ENCODE measurements at regions not wholly inside any gene's neighbourhood (a gene's known extent, or its start where the extent isn't known, plus 50 kb on each side); places are given as distances from the start of the nearest gene placed in this dataset.
"Not testable (repeated sequence)": the region's sequence is repeated elsewhere in the genome, so short reads cannot be mapped to it uniquely, and the experiment has no call there.

GRCh38 chr4:66360395-66360794 lies 690.1 kb upstream of the EPHA5 start:
- peaks cover 21% of the 10 kb centered on the region for H3K4me1 ChIP-seq (ENCODE audit: insufficient read depth, low read length)
- H3K9me3 ChIP-seq (ENCODE audit: control insufficient read depth, insufficient read depth, low read length); H3K36me3 ChIP-seq (ENCODE audit: insufficient read depth, low read length); H3K9ac ChIP-seq (ENCODE audit: low read depth, low read length): not testable (repeated sequence)

GRCh38 chr4:66357316-66357715 lies 687.0 kb upstream of the EPHA5 start:
- Histone ChIP-seq H3K4me1 (ENCODE audit: insufficient read depth, low read length) (peaks cover 21% of the 10 kb centered on the region), H3K9ac (ENCODE audit: low read depth, low read length) (no peak overlapping the region), H3K36me3 (ENCODE audit: insufficient read depth, low read length) (no peaks in the 10 kb centered on the region), H3K9me3 (ENCODE audit: control insufficient read depth, insufficient read depth, low read length) (no peaks in the 10 kb centered on the region)

GRCh38 chr4:66355328-66355727 lies 685.0 kb upstream of the EPHA5 start:
- no peaks in the 10 kb centered on the region for H3K9me3 ChIP-seq (ENCODE audit: control insufficient read depth, insufficient read depth, low read length)
- H3K9ac ChIP-seq (ENCODE audit: low read depth, low read length): no peak overlapping the region
- H3K36me3 ChIP-seq (ENCODE audit: insufficient read depth, low read length): no peaks in the 10 kb centered on the region
- H3K4me1 ChIP-seq (ENCODE audit: insufficient read depth, low read length): peaks cover 15% of the 10 kb centered on the region; the same call in 1 of the 2 replicates

- no peaks in the 10 kb centered on the region for H3K36me3 ChIP-seq (ENCODE audit: insufficient read depth, low read length)
- no peaks in the 10 kb centered on the region; the same call in 1 of the 2 replicates for H3K4me1 ChIP-seq (ENCODE audit: insufficient read depth, low read length)
- H3K9me3 ChIP-seq (ENCODE audit: control insufficient read depth, insufficient read depth, low read length): no peaks in the 10 kb centered on the region
- no peak overlapping the region for H3K9ac ChIP-seq (ENCODE audit: low read depth, low read length)
These were observed 681.5 kb upstream of the EPHA5 start for GRCh38 chr4:66351761-66352160.

GRCh38 chr4:66340286-66340893 lies 670.1 kb upstream of the EPHA5 start:
- Histone ChIP-seq H3K36me3 (ENCODE audit: insufficient read depth, low read length) (no peaks in the 10 kb centered on the region), H3K9me3 (ENCODE audit: control insufficient read depth, insufficient read depth, low read length) (no peaks in the 10 kb centered on the region), H3K9ac (ENCODE audit: low read depth, low read length) (no peak overlapping the region), H3K4me1 (ENCODE audit: insufficient read depth, low read length) (no peaks in the 10 kb centered on the region)

- H3K4me1 ChIP-seq (ENCODE audit: insufficient read depth, low read length): no peaks in the 10 kb centered on the region
These were observed 668.7 kb upstream of the EPHA5 start for GRCh38 chr4:66339007-66339406.

GRCh38 chr4:66331761-66332160 lies 661.5 kb upstream of the EPHA5 start:
- Histone ChIP-seq H3K4me1 (ENCODE audit: insufficient read depth, low read length) (no peaks in the 10 kb centered on the region), H3K36me3 (ENCODE audit: insufficient read depth, low read length) (no peaks in the 10 kb centered on the region), H3K9me3 (ENCODE audit: control insufficient read depth, insufficient read depth, low read length) (no peaks in the 10 kb centered on the region), H3K9ac (ENCODE audit: low read depth, low read length) (no peak overlapping the region)

More at GRCh38 chr4:66339007-66339406, 668.7 kb upstream of the EPHA5 start:
- Histone ChIP-seq H3K9ac (ENCODE audit: low read depth, low read length) (no peak overlapping the region), H3K9me3 (ENCODE audit: control insufficient read depth, insufficient read depth, low read length) (no peaks in the 10 kb centered on the region), H3K36me3 (ENCODE audit: insufficient read depth, low read length) (no peaks in the 10 kb centered on the region)

GRCh38 chr4:66330125-66330524 lies 659.8 kb upstream of the EPHA5 start:
- no peaks in the 10 kb centered on the region for H3K36me3 ChIP-seq (ENCODE audit: insufficient read depth, low read length)
- no peak overlapping the region for H3K9ac ChIP-seq (ENCODE audit: low read depth, low read length)
- H3K4me1 ChIP-seq (ENCODE audit: insufficient read depth, low read length): no peaks in the 10 kb centered on the region
- H3K9me3 ChIP-seq (ENCODE audit: control insufficient read depth, insufficient read depth, low read length): no peaks in the 10 kb centered on the region

GRCh38 chr4:66328803-66329574 lies 658.7 kb upstream of the EPHA5 start:
- Histone ChIP-seq H3K4me1 (ENCODE audit: insufficient read depth, low read length) (no peaks in the 10 kb centered on the region), H3K9ac (ENCODE audit: low read depth, low read length) (no peak overlapping the region), H3K9me3 (ENCODE audit: control insufficient read depth, insufficient read depth, low read length) (no peaks in the 10 kb centered on the region), H3K36me3 (ENCODE audit: insufficient read depth, low read length) (no peaks in the 10 kb centered on the region)

- peaks cover 8% of the 10 kb centered on the region; the same call in 1 of the 2 replicates for H3K9me3 ChIP-seq (ENCODE audit: control insufficient read depth, insufficient read depth, low read length)
- H3K9ac ChIP-seq (ENCODE audit: low read depth, low read length): no peak overlapping the region
- H3K4me1 ChIP-seq (ENCODE audit: insufficient read depth, low read length): no peaks in the 10 kb centered on the region
- H3K36me3 ChIP-seq (ENCODE audit: insufficient read depth, low read length): no peaks in the 10 kb centered on the region
These were observed 637.6 kb upstream of the EPHA5 start for GRCh38 chr4:66307641-66308438.

- H3K9me3 ChIP-seq (ENCODE audit: control insufficient read depth, insufficient read depth, low read length): no peaks in the 10 kb centered on the region
These were observed 630.1 kb upstream of the EPHA5 start for GRCh38 chr4:66300336-66300934.

GRCh38 chr4:66298569-66298968 lies 628.3 kb upstream of the EPHA5 start:
- no peaks in the 10 kb centered on the region for H3K9me3 ChIP-seq (ENCODE audit: control insufficient read depth, insufficient read depth, low read length)
- H3K4me1 ChIP-seq (ENCODE audit: insufficient read depth, low read length): peaks cover 12% of the 10 kb centered on the region; the same call in 1 of the 2 replicates
- H3K9ac ChIP-seq (ENCODE audit: low read depth, low read length): no peak overlapping the region

More at GRCh38 chr4:66300336-66300934, 630.1 kb upstream of the EPHA5 start:
- Histone ChIP-seq H3K36me3 (ENCODE audit: insufficient read depth, low read length) (no peaks in the 10 kb centered on the region), H3K9ac (ENCODE audit: low read depth, low read length) (no peak overlapping the region), H3K4me1 (ENCODE audit: insufficient read depth, low read length) (no peaks in the 10 kb centered on the region)

GRCh38 chr4:66297703-66298102 lies 627.4 kb upstream of the EPHA5 start:
- no peak overlapping the region for H3K9ac ChIP-seq (ENCODE audit: low read depth, low read length)
- peaks cover 14% of the 10 kb centered on the region; the same call in 1 of the 2 replicates for H3K4me1 ChIP-seq (ENCODE audit: insufficient read depth, low read length)
- H3K9me3 ChIP-seq (ENCODE audit: control insufficient read depth, insufficient read depth, low read length): no peaks in the 10 kb centered on the region
- H3K36me3 ChIP-seq (ENCODE audit: insufficient read depth, low read length): no peaks in the 10 kb centered on the region

More at GRCh38 chr4:66298569-66298968, 628.3 kb upstream of the EPHA5 start:
- no peaks in the 10 kb centered on the region for H3K36me3 ChIP-seq (ENCODE audit: insufficient read depth, low read length)

GRCh38 chr4:66294638-66295037 lies 624.3 kb upstream of the EPHA5 start:
- Histone ChIP-seq H3K9ac (ENCODE audit: low read depth, low read length) (no peak overlapping the region), H3K4me1 (ENCODE audit: insufficient read depth, low read length) (peaks cover 14% of the 10 kb centered on the region; the same call in 1 of the 2 replicates), H3K9me3 (ENCODE audit: control insufficient read depth, insufficient read depth, low read length) (no peaks in the 10 kb centered on the region), H3K36me3 (ENCODE audit: insufficient read depth, low read length) (no peaks in the 10 kb centered on the region)
